Chondrocyte (in vitro differentiated cells): ENCODE measurements at regions not wholly inside any gene's neighbourhood (a gene's known extent, or its start where the extent isn't known, plus 50 kb on each side); places are given as distances from the start of the nearest gene placed in this dataset.
"Not testable (repeated sequence)": the region's sequence is repeated elsewhere in the genome, so short reads cannot be mapped to it uniquely, and the experiment has no call there.

ENCODE experiments used
- DNase-seq: peaks from one replicate; pipeline ENCODE4 v3.0.0; 2021; ENCODE audit warnings: mixed read lengths, low spot score
- H3K27ac Mint-ChIP-seq: one replicate; pipeline ENCODE4 v1.8.0; 2021; ENCODE audit warnings: mild to moderate bottlenecking, moderate library complexity, mixed read lengths; ENCODE audit not compliant: unreplicated experiment
- H3K27me3 Mint-ChIP-seq: 2 replicates; pipeline ENCODE4 v1.8.0; 2021; ENCODE audit warnings: low read depth, mixed read lengths
- H3K36me3 Mint-ChIP-seq: 2 replicates; pipeline ENCODE4 v1.8.0; 2021; ENCODE audit warnings: low read depth, mixed read lengths
- H3K4me1 Mint-ChIP-seq: 2 replicates; pipeline ENCODE4 v1.8.0; 2021; ENCODE audit warnings: low read depth, mild to moderate bottlenecking, mixed read lengths
- H3K4me3 Mint-ChIP-seq: one replicate; pipeline ENCODE4 v1.8.0; 2021; ENCODE audit warnings: mild to moderate bottlenecking, moderate library complexity, mixed read lengths; ENCODE audit not compliant: unreplicated experiment
- H3K9me3 Mint-ChIP-seq: 2 replicates; pipeline ENCODE4 v1.8.0; 2021; ENCODE audit warnings: low read depth, mixed read lengths
- TF ChIP-seq, protein P1 (sequence below): fragments of 200-600 bp; sonication (generic); IDR thresholded peaks from 2 replicates; pipeline ENCODE4 v1.5.0; 2021; ENCODE audit warnings: antibody characterized with exemption, mild to moderate bottlenecking, moderate library complexity

DNA sequence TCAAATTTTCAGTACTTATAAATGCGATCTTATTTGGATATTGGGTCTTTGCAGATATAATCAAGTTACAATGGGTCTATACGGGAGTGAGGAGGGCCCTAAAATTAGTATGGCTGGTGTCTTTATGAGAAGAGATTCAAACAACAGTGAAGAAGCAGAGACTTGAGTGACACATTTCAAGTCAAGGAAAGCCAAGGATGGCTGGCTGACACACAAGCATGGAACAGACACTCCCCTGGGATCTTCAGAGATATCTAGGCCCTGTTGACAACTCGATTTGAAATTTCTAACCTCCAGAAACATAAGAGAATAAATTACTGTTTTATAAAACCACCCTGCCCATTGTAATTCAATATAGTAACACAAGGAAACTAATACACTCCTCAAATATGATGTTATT lies 1886.0 kb upstream of the PCDH7 start:
- no peak overlapping the region for H3K27ac Mint-ChIP-seq
- H3K27me3 Mint-ChIP-seq = peaks cover 2% of the 10 kb centered on the region

DNA sequence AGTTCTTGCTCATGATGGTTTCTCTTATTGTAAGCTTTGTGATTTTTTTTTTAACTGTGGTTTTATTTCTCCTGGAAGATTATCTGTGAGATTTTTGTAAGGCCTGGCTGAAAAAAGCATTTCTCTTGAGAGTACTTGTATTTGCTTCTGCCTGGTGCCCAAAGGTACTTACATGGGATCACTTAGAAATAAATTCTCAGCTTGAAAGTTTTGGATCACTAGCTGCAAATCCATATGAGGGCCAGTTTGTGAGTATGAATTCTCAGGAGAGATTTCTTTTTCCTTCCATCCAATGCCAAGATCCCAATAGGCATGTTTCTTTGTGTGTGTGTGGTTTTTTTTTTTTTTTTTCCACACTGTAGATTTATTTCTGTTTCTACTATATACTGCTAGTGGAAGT lies 1884.7 kb upstream of the PCDH7 start:
- Mint-ChIP-seq H3K9me3 (peaks cover 5% of the 10 kb centered on the region), H3K36me3 (no peaks in the 10 kb centered on the region), H3K27ac (no peak overlapping the region), H3K4me3 (no peak overlapping the region), H3K4me1 (no peaks in the 10 kb centered on the region), H3K27me3 (peaks cover 2% of the 10 kb centered on the region)
- TF ChIP-seq, protein P1, sequence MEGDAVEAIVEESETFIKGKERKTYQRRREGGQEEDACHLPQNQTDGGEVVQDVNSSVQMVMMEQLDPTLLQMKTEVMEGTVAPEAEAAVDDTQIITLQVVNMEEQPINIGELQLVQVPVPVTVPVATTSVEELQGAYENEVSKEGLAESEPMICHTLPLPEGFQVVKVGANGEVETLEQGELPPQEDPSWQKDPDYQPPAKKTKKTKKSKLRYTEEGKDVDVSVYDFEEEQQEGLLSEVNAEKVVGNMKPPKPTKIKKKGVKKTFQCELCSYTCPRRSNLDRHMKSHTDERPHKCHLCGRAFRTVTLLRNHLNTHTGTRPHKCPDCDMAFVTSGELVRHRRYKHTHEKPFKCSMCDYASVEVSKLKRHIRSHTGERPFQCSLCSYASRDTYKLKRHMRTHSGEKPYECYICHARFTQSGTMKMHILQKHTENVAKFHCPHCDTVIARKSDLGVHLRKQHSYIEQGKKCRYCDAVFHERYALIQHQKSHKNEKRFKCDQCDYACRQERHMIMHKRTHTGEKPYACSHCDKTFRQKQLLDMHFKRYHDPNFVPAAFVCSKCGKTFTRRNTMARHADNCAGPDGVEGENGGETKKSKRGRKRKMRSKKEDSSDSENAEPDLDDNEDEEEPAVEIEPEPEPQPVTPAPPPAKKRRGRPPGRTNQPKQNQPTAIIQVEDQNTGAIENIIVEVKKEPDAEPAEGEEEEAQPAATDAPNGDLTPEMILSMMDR = no peak
- DNase-seq = no peak

More for the DNA sequence above, 1886.0 kb upstream of the PCDH7 start:
- Mint-ChIP-seq H3K9me3 (peaks cover 5% of the 10 kb centered on the region), H3K36me3 (no peaks in the 10 kb centered on the region), H3K4me1 (no peaks in the 10 kb centered on the region), H3K4me3 (no peak overlapping the region)
- TF ChIP-seq, protein P1 = no peak
- no peak for DNase-seq

DNA sequence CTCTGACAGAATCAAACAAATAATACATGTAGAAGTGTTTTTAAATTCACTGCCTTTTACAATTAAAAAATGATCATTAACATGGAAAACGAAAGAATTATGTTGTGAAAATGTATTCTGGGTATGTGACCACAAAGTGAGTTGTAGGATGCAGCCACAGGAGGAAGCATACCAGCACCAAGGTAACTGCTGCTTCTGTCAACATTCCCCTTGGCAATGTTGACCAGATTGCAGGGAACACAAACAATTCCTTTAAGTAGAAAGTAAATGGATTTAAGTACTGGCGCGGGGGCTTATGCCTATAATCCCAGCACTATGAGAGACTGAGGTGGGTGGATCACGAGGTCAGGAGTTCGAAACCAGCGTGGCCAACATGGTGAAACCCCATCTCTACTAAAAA lies 1877.9 kb upstream of the PCDH7 start:
- H3K27me3 Mint-ChIP-seq = peaks cover 2% of the 10 kb centered on the region
- no peaks in the 10 kb centered on the region for H3K4me1 Mint-ChIP-seq
- H3K4me3 Mint-ChIP-seq = no peak overlapping the region
- TF ChIP-seq, protein P1 = no peak
- peaks cover 8% of the 10 kb centered on the region for H3K9me3 Mint-ChIP-seq
- H3K27ac Mint-ChIP-seq = no peak overlapping the region
- no peak for DNase-seq
- no peaks in the 10 kb centered on the region for H3K36me3 Mint-ChIP-seq

DNA sequence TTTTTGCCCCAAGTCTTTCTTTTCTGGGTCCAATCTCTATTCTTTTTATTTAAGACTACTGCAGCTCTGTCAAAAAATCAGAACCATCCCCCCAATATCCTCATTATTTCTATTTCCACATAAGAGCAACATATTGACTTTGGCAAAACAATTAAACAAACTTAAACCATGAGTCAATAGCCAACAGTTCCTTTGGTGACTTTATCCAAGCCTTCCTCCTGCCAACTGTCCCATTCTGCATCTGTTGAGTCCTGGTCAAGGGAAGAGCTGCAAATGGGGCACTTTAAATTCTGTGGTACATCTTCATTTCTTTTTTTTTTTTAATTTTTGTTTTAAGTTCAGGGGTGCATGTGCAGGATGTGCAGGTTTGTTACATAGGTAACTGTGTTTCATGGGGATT lies 1875.0 kb upstream of the PCDH7 start:
- no peak overlapping the region for H3K27ac Mint-ChIP-seq
- H3K27me3 Mint-ChIP-seq = no peaks in the 10 kb centered on the region
- no peak for DNase-seq
- peaks cover 8% of the 10 kb centered on the region for H3K9me3 Mint-ChIP-seq
- no peaks in the 10 kb centered on the region for H3K36me3 Mint-ChIP-seq
- H3K4me1 Mint-ChIP-seq = no peaks in the 10 kb centered on the region
- H3K4me3 Mint-ChIP-seq = no peak overlapping the region
- TF ChIP-seq, protein P1 = no peak

DNA sequence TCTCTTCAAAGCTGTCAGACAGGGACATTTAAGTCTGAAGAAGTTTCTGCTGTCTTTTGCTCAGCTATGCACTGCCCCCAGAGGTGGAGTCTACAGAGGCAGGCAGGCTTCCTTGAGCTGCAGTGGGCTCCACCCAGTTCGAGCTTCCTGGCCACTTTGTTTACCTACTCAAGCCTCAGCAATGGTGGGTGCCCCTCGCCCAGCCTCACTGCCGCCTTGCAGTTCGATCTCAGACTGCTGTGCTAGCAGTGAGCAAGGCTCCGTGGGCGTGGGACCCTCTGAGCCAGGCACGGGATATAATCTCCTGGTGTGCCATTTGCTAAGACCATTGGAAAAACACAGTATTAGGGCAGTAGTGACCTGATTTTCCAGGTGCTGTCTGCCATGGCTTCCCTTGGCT lies 1863.1 kb upstream of the PCDH7 start:
- not testable (repeated sequence) for H3K36me3 Mint-ChIP-seq, H3K27ac Mint-ChIP-seq, H3K4me1 Mint-ChIP-seq, H3K27me3 Mint-ChIP-seq, H3K4me3 Mint-ChIP-seq
- DNase-seq = peak; percentile 72
- H3K9me3 Mint-ChIP-seq = peaks cover 34% of the 10 kb centered on the region

DNA sequence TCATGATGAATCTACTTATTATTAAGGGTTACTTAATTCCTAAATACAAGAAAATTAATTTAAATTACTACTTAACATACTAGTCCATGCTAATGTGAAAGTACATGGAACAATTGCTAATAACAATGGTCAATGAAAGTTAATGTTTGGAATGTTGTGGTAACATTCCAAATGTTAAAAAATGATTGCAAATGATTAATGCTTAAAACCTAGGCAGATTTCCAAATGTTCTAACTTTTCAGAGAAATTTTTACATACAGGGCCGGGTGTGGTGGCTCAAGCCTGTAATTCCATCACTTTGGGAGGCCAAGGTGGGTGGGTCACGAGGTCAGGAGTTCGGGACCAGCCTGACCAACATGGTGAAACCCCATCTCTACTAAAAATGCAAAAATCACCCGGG lies 1851.3 kb upstream of the PCDH7 start:
- no peak for DNase-seq
- H3K36me3 Mint-ChIP-seq = no peaks in the 10 kb centered on the region

More for the DNA sequence above, 1851.3 kb upstream of the PCDH7 start:
- TF ChIP-seq, protein P1 = no peak
- H3K4me1 Mint-ChIP-seq = no peaks in the 10 kb centered on the region
- H3K4me3 Mint-ChIP-seq = no peak overlapping the region
- H3K27me3 Mint-ChIP-seq = no peaks in the 10 kb centered on the region
- no peaks in the 10 kb centered on the region for H3K9me3 Mint-ChIP-seq
- H3K27ac Mint-ChIP-seq = no peak overlapping the region
